ENCODE measurements at regions not wholly inside any gene's neighbourhood (a gene's known extent, or its start where the extent isn't known, plus 50 kb on each side); places are given as distances from the start of the nearest gene placed in this dataset.

GRCh38 chr14:28098856-28099255 is 667.7 kb upstream of the FOXG1 start:
- Histone ChIP-seq H3K79me2 (ENCODE audit: insufficient read depth, low read length) (no peaks in the 10 kb centered on the region), H4K20me1 (ENCODE audit: insufficient read depth, low read length) (no peaks in the 10 kb centered on the region), H2AFZ (ENCODE audit: low read length) (no peak overlapping the region), H3K27ac (ENCODE audit: low read depth, low read length) (no peak overlapping the region), H3K9me3 (ENCODE audit: low read depth, low read length) (no peaks in the 10 kb centered on the region), H3K36me3 (ENCODE audit: insufficient read depth, low read length) (no peaks in the 10 kb centered on the region), H3K4me2 (ENCODE audit: insufficient read depth, low read length) (no peak overlapping the region), H3K4me3 (ENCODE audit: insufficient read depth, low read length) (no peak overlapping the region), H3K4me1 (ENCODE audit: insufficient read depth, low read length) (no peaks in the 10 kb centered on the region), H3K27me3 (ENCODE audit: insufficient read depth, low read length) (no peaks in the 10 kb centered on the region)
- TF ChIP-seq CTCF (IDR thresholded peaks at IDR 0.05; ENCODE audit: extremely low read depth, low read depth, low read length), result no peak
- DNase-seq (ENCODE audit: insufficient read length, low spot score, missing footprints), result no peak

GRCh38 chr14:28102001-28102400 is 664.6 kb upstream of the FOXG1 start:
- Histone ChIP-seq H3K9me3 (ENCODE audit: low read depth, low read length) (no peaks in the 10 kb centered on the region), H3K36me3 (ENCODE audit: insufficient read depth, low read length) (no peaks in the 10 kb centered on the region), H4K20me1 (ENCODE audit: insufficient read depth, low read length) (no peaks in the 10 kb centered on the region), H3K79me2 (ENCODE audit: insufficient read depth, low read length) (no peaks in the 10 kb centered on the region), H3K27me3 (ENCODE audit: insufficient read depth, low read length) (no peaks in the 10 kb centered on the region), H3K4me3 (ENCODE audit: insufficient read depth, low read length) (no peak overlapping the region), H3K4me2 (ENCODE audit: insufficient read depth, low read length) (no peak overlapping the region), H2AFZ (ENCODE audit: low read length) (no peak overlapping the region), H3K27ac (ENCODE audit: low read depth, low read length) (no peak overlapping the region), H3K4me1 (ENCODE audit: insufficient read depth, low read length) (no peaks in the 10 kb centered on the region)
- no peak for TF ChIP-seq CTCF (IDR thresholded peaks at IDR 0.05; ENCODE audit: extremely low read depth, low read depth, low read length)
- no peak for DNase-seq (ENCODE audit: insufficient read length, low spot score, missing footprints)

GRCh38 chr14:28102814-28103213 is 663.8 kb upstream of the FOXG1 start:
- H2AFZ ChIP-seq (ENCODE audit: low read length), result no peak overlapping the region
- H3K27ac ChIP-seq (ENCODE audit: low read depth, low read length), result no peak overlapping the region
- H3K4me3 ChIP-seq (ENCODE audit: insufficient read depth, low read length), result no peak overlapping the region
- no peak for TF ChIP-seq CTCF (IDR thresholded peaks at IDR 0.05; ENCODE audit: extremely low read depth, low read depth, low read length)
- H4K20me1 ChIP-seq (ENCODE audit: insufficient read depth, low read length), result no peaks in the 10 kb centered on the region
- H3K27me3 ChIP-seq (ENCODE audit: insufficient read depth, low read length), result no peaks in the 10 kb centered on the region
- no peaks in the 10 kb centered on the region for H3K36me3 ChIP-seq (ENCODE audit: insufficient read depth, low read length)
- no peaks in the 10 kb centered on the region for H3K4me1 ChIP-seq (ENCODE audit: insufficient read depth, low read length)
- DNase-seq (ENCODE audit: insufficient read length, low spot score, missing footprints), result no peak
- no peaks in the 10 kb centered on the region for H3K79me2 ChIP-seq (ENCODE audit: insufficient read depth, low read length)
- no peak overlapping the region for H3K4me2 ChIP-seq (ENCODE audit: insufficient read depth, low read length)
- no peaks in the 10 kb centered on the region for H3K9me3 ChIP-seq (ENCODE audit: low read depth, low read length)

GRCh38 chr14:28113311-28113710 is 653.3 kb upstream of the FOXG1 start:
- DNase-seq (ENCODE audit: insufficient read length, low spot score, missing footprints), result no peak
- H3K4me1 ChIP-seq (ENCODE audit: insufficient read depth, low read length), result no peaks in the 10 kb centered on the region
- no peaks in the 10 kb centered on the region for H4K20me1 ChIP-seq (ENCODE audit: insufficient read depth, low read length)
- H3K79me2 ChIP-seq (ENCODE audit: insufficient read depth, low read length), result no peaks in the 10 kb centered on the region
- H3K9me3 ChIP-seq (ENCODE audit: low read depth, low read length), result peaks cover 2% of the 10 kb centered on the region
- no peak overlapping the region for H3K4me3 ChIP-seq (ENCODE audit: insufficient read depth, low read length)
- H3K27me3 ChIP-seq (ENCODE audit: insufficient read depth, low read length), result no peaks in the 10 kb centered on the region
- no peak for TF ChIP-seq CTCF (IDR thresholded peaks at IDR 0.05; ENCODE audit: extremely low read depth, low read depth, low read length)
- H3K27ac ChIP-seq (ENCODE audit: low read depth, low read length), result no peak overlapping the region
- H3K36me3 ChIP-seq (ENCODE audit: insufficient read depth, low read length), result no peaks in the 10 kb centered on the region
- no peak overlapping the region for H2AFZ ChIP-seq (ENCODE audit: low read length)
- H3K4me2 ChIP-seq (ENCODE audit: insufficient read depth, low read length), result no peak overlapping the region
